K562 (cell line): ENCODE measurements at regions not wholly inside any gene's neighbourhood (a gene's known extent, or its start where the extent isn't known, plus 50 kb on each side); places are given as distances from the start of the nearest gene placed in this dataset.

Experiments
- ATAC-seq: fragments of 200-7000 bp; cut with Tn5 transposase; 3 replicates; pipeline ENCODE4 v1.9.1; 2020; ENCODE audit warnings: moderate library complexity
- BruUV-seq: library from RNA; stranded (reverse); fragments of 400-500 nt; replicated peaks from 2 replicates; lab custom pipeline; 2021; lab: Mats Ljungman, UMichigan
- CTCF ChIA-PET: fragments of 300-600 bp; formaldehyde crosslinking; extraction: SDS; loops from one replicate; lab custom pipeline; 2021; ENCODE audit warnings: low intra/inter-chr PET ratio; lab: Yijun Ruan, JAX
- POLR2A ChIA-PET: fragments of 300-600, 350-650 bp; sonication (Branson Sonifier 250); formaldehyde crosslinking; extraction: SDS; loops from one replicate; lab custom pipeline; 2021; ENCODE audit warnings: antibody characterized with exemption, inconsistent platforms; lab: Yijun Ruan, JAX
- DNase-seq, 4 experiments: peaks; one replicate each; pipeline versions ENCODE4 v3.0.0 to v3.0.0-alpha.2; 2011 to 2018; ENCODE audit warnings: low spot score in 3 of 4, mixed read lengths in 3 of 4; ENCODE audit errors: extremely low read depth in 1 of 4
- FAIRE-seq: peaks from 2 replicates; lab custom pipeline; 2011; peaks lifted over from hg19 to GRCh38; lab: Jason Lieb, UNC
- H2AFZ ChIP-seq: 2 replicates; pipeline ENCODE4 v1.6.0; 2011; ENCODE audit warnings: low read depth, low read length, control low read depth, inconsistent platforms
- H3K27ac ChIP-seq: fragments of 200-600 bp; 3 replicates; pipeline ENCODE4 v1.8.0; 2011; ENCODE audit warnings: low read depth, mild to moderate bottlenecking, control low read depth, inconsistent platforms, low read length, moderate library complexity, mixed read lengths; ENCODE audit errors: extremely low read depth
- H3K27me3 ChIP-seq, 2 experiments: fragments of 300-600 bp in 1 of 2; 2 replicates in 1 of 2; 3 replicates in 1 of 2; pipeline versions ENCODE4 v1.6.0 to v1.8.0; 2011; ENCODE audit warnings: inconsistent platforms in 2 of 2, low read length in 2 of 2, mild to moderate bottlenecking in 1 of 2, mixed read lengths in 1 of 2, moderate library complexity in 1 of 2; ENCODE audit not compliant: control insufficient read depth in 2 of 2, insufficient read depth in 2 of 2
- H3K36me3 ChIP-seq: fragments of 300-600 bp; 3 replicates; pipeline ENCODE4 v1.8.0; 2011; ENCODE audit warnings: mild to moderate bottlenecking, low read length, inconsistent platforms; ENCODE audit not compliant: control insufficient read depth, insufficient read depth
- H3K4me1 ChIP-seq, 2 experiments: fragments of 200-600 bp in 1 of 2; replicated peaks in 1 of 2; 2 replicates in 1 of 2; 3 replicates in 1 of 2; pipeline versions ENCODE4 v1.5.1 to v1.8.0; 2011; ENCODE audit warnings: inconsistent platforms in 2 of 2, low read length in 2 of 2, mild to moderate bottlenecking in 1 of 2, mixed read lengths in 1 of 2, moderate library complexity in 1 of 2; ENCODE audit not compliant: control insufficient read depth in 2 of 2, insufficient read depth in 2 of 2
- H3K4me2 ChIP-seq: 2 replicates; pipeline ENCODE4 v1.6.1; 2011; ENCODE audit warnings: low read length, control low read depth, inconsistent platforms, mixed read lengths; ENCODE audit not compliant: insufficient read depth
- H3K4me3 ChIP-seq: fragments of 200-600 bp; sonication (generic), shearing (Covaris generic); 2 replicates; pipeline ENCODE4 v1.5.1; 2016; ENCODE audit warnings: control low read depth, inconsistent platforms
- H3K79me2 ChIP-seq: fragments of 200-600 bp; 3 replicates; pipeline ENCODE4 v1.8.0; 2011; ENCODE audit warnings: low read length, inconsistent platforms; ENCODE audit not compliant: control insufficient read depth, insufficient read depth
- H3K9ac ChIP-seq, 2 experiments: 2 replicates each; pipeline versions ENCODE4 v1.6.0 to v1.6.1; 2011; ENCODE audit warnings: low read depth in 2 of 2, low read length in 2 of 2, control low read depth in 1 of 2, inconsistent platforms in 1 of 2, mild to moderate bottlenecking in 1 of 2, mixed read lengths in 1 of 2; ENCODE audit not compliant: insufficient read depth in 1 of 2
- H3K9me1 ChIP-seq: one replicate; pipeline ENCODE4 v1.6.0; 2011; ENCODE audit warnings: inconsistent platforms, mild to moderate bottlenecking, low read length, moderate library complexity; ENCODE audit not compliant: control insufficient read depth, insufficient read depth
- H3K9me3 ChIP-seq: replicated peaks from 2 replicates; pipeline ENCODE4 v1.5.1; 2011; ENCODE audit warnings: low read depth, low read length, inconsistent platforms; ENCODE audit not compliant: control insufficient read depth, insufficient read depth
- H4K20me1 ChIP-seq: replicated peaks from 2 replicates; pipeline ENCODE4 v1.6.1; 2011; ENCODE audit warnings: low read length, inconsistent platforms, mixed read lengths; ENCODE audit not compliant: control insufficient read depth, insufficient read depth
- DDX20 ChIP-seq: fragments of 450-650 bp; IDR thresholded peaks from 2 replicates; pipeline ENCODE4 v1.6.1; 2016; ENCODE audit warnings: missing genetic modification characterization, low read depth, mild to moderate bottlenecking, missing compliant biosample characterization, moderate library complexity
- ESRRB ChIP-seq: fragments of 250-450 bp; sonication (Bioruptor Pico); IDR thresholded peaks from 2 replicates; pipeline ENCODE4 v1.5.0; 2020; ENCODE audit warnings: mild to moderate bottlenecking, moderate library complexity, borderline replicate concordance
- GATAD2A ChIP-seq: fragments of 450-650 bp; IDR thresholded peaks from 2 replicates; pipeline ENCODE4 v1.6.1; 2017
- HNRNPUL1 ChIP-seq: fragments of 200-400 bp; formaldehyde crosslinking; IDR thresholded peaks from 2 replicates; pipeline ENCODE4 v1.6.1; 2017; ENCODE audit warnings: low read length
- KLF13 ChIP-seq: fragments of 450-650 bp; IDR thresholded peaks from 2 replicates; pipeline ENCODE4 v1.6.1; 2016; ENCODE audit warnings: missing genetic modification characterization, low read depth, mild to moderate bottlenecking, missing compliant biosample characterization, moderate library complexity, borderline replicate concordance
- MITF ChIP-seq: IDR thresholded peaks from 2 replicates; pipeline ENCODE4 v1.6.1; 2014; ENCODE audit warnings: antibody characterized with exemption
- NR1H2 ChIP-seq: sonication (generic); formaldehyde crosslinking; IDR thresholded peaks from 2 replicates; pipeline ENCODE4 v1.4.0; 2020; ENCODE audit warnings: mild to moderate bottlenecking, missing genetic modification reagents
- PHF21A ChIP-seq: fragments of 450-650 bp; IDR thresholded peaks from 2 replicates; pipeline ENCODE4 v1.6.1; 2017; ENCODE audit warnings: low read depth, borderline replicate concordance
- RAD51 ChIP-seq: fragments of 450-650 bp; IDR thresholded peaks from 2 replicates; pipeline ENCODE4 v1.7.1; 2016; ENCODE audit warnings: low read depth, mild to moderate bottlenecking, borderline replicate concordance
- SETDB1 ChIP-seq: IDR thresholded peaks from one replicate; pipeline ENCODE4 v1.6.1; 2012; ENCODE audit warnings: low read length, control low read depth, inconsistent platforms
- XRCC3 ChIP-seq: fragments of 450-650 bp; IDR thresholded peaks from 2 replicates; pipeline ENCODE4 v1.6.1; 2017; ENCODE audit warnings: mild to moderate bottlenecking, moderate library complexity
- XRCC5 ChIP-seq: fragments of 200-400 bp; formaldehyde crosslinking; IDR thresholded peaks from 2 replicates; pipeline ENCODE4 v1.6.1; 2017; ENCODE audit warnings: low read depth, mild to moderate bottlenecking, low read length
- ZFPM2 ChIP-seq: fragments of 250-450 bp; sonication (Bioruptor Pico); IDR thresholded peaks from 2 replicates; pipeline ENCODE4 v1.5.1; 2022; ENCODE audit warnings: mild to moderate bottlenecking
- ZFX ChIP-seq: sonication (generic); formaldehyde crosslinking; IDR thresholded peaks from 2 replicates; pipeline ENCODE4 v1.8.0; 2022; ENCODE audit warnings: mild to moderate bottlenecking, missing genetic modification reagents, moderate library complexity
- ZNF217 ChIP-seq: sonication (generic); formaldehyde crosslinking; IDR thresholded peaks from 2 replicates; pipeline ENCODE4 v1.8.0; 2022; ENCODE audit warnings: mild to moderate bottlenecking, missing genetic modification reagents
- ZNF407 ChIP-seq: fragments of 450-650 bp; IDR thresholded peaks from 2 replicates; pipeline ENCODE4 v1.6.1; 2016; ENCODE audit warnings: low read depth
- WGBS: fragments of 100-300 bp; shearing (Covaris generic); methylation state at CpG from one replicate; pipeline ENCODE4 v1.1.6; 2016; ENCODE audit warnings: low coverage, mixed read lengths; ENCODE audit not compliant: insufficient coverage; ENCODE audit errors: missing lambda C conversion rate; 5-methylcytosine and 5-hydroxymethylcytosine counted together
- in situ Hi-C: fragments of 300-500 bp; cut with MboI; formaldehyde crosslinking; loops from 4 replicates; pipeline ENCODE4 v1.15.0; 2018; ENCODE audit warnings: inconsistent platforms, mixed read lengths
- intact Hi-C: fragments of 100-400 bp; cut with micrococcal nuclease; formaldehyde crosslinking; loops from 2 replicates; pipeline ENCODE4 v1.14.2; 2022

- H3K27ac ChIP-seq: no peak overlapping the region
- FAIRE-seq (no peak), ATAC-seq (no peak), DNase-seq (no peak)
- no peaks in the 10 kb centered on the region for H3K4me1 ChIP-seq
- no peaks in the 10 kb centered on the region for H3K9me1 ChIP-seq
- H2AFZ ChIP-seq: no peak overlapping the region
- in situ Hi-C loops (no loop called here), intact Hi-C loops (no loop called here)
- 0% methylated on average over 7 of the region's 16 CpGs for WGBS
- no peaks in the 10 kb centered on the region for H3K36me3 ChIP-seq
- peaks cover 0 to 13% of the 10 kb centered on the region in 2 experiments; a peak in 1 of 5 replicates for H3K27me3 ChIP-seq
- no TSS peak for BruUV-seq
- CTCF ChIA-PET: no interaction called here
- H3K4me3 ChIP-seq: no peak overlapping the region
- H3K9ac ChIP-seq: no peak overlapping the region
- POLR2A ChIA-PET: interaction anchor here (0.6 kb wide), 1 partner anchor 12 kb away, joined by 3 read pairs; no protein-coding TSS in a partner anchor
- no peaks in the 10 kb centered on the region for H3K9me3 ChIP-seq
- H4K20me1 ChIP-seq: no peaks in the 10 kb centered on the region
- no peak overlapping the region for H3K4me2 ChIP-seq
- no peaks in the 10 kb centered on the region for H3K79me2 ChIP-seq
- no peak for TF ChIP-seq GATAD2A
- no peak for TF ChIP-seq ZFPM2
- TF ChIP-seq ZNF407: no peak
- no peak for TF ChIP-seq XRCC5
- TF ChIP-seq PHF21A: no peak
- no peak for TF ChIP-seq SETDB1
- TF ChIP-seq HNRNPUL1: no peak
- no peak for TF ChIP-seq RAD51
- no peak for TF ChIP-seq ESRRB (CRISPR knock-in tag)
- no peak for TF ChIP-seq ZNF217 (CRISPR knock-in tag)
- TF ChIP-seq XRCC3: no peak
- no peak for TF ChIP-seq NR1H2 (CRISPR knock-in tag)
- no peak for TF ChIP-seq DDX20 (tag)
- no peak for TF ChIP-seq ZFX (CRISPR knock-in tag)
- no peak for TF ChIP-seq KLF13 (tag)
- TF ChIP-seq MITF: no peak
Observed at GRCh38 chr18:77198663-77199062, 51.0 kb upstream of the GALR1 start.
